ENCODE measurements at regions not wholly inside any gene's neighbourhood (a gene's known extent, or its start where the extent isn't known, plus 50 kb on each side); places are given as distances from the start of the nearest gene placed in this dataset.

- no peak for DNase-seq (ENCODE audit: low read depth)
- no peak overlapping the region for H3K4me3 ChIP-seq (replicated peaks; ENCODE audit: low read depth, low read length)
- no peak for TF ChIP-seq CTCF (IDR thresholded peaks at IDR 0.05; ENCODE audit: low read length, missing control alignments)
These were observed 116.0 kb downstream of the EN1 start for GRCh38 chr2:118731413-118731812.

- no peak for TF ChIP-seq CTCF (IDR thresholded peaks at IDR 0.05; ENCODE audit: low read length, missing control alignments)
- DNase-seq (ENCODE audit: low read depth) = no peak
These were observed 117.0 kb downstream of the EN1 start for GRCh38 chr2:118730405-118730804.

GRCh38 chr2:118729760-118730159 lies 117.7 kb downstream of the EN1 start:
- H3K4me3 ChIP-seq (replicated peaks; ENCODE audit: low read depth, low read length) = no peak overlapping the region
- no peak for TF ChIP-seq CTCF (IDR thresholded peaks at IDR 0.05; ENCODE audit: low read length, missing control alignments)
- no peak for DNase-seq (ENCODE audit: low read depth)

More at GRCh38 chr2:118730405-118730804, 117.0 kb downstream of the EN1 start:
- H3K4me3 ChIP-seq (replicated peaks; ENCODE audit: low read depth, low read length) = no peak overlapping the region

GRCh38 chr2:118728984-118729383 lies 118.5 kb downstream of the EN1 start:
- no peak for TF ChIP-seq CTCF (IDR thresholded peaks at IDR 0.05; ENCODE audit: low read length, missing control alignments)
- no peak for DNase-seq (ENCODE audit: low read depth)

GRCh38 chr2:118726821-118727220 lies 120.6 kb downstream of the EN1 start:
- no peak for DNase-seq (ENCODE audit: low read depth)

More at GRCh38 chr2:118728984-118729383, 118.5 kb downstream of the EN1 start:
- H3K4me3 ChIP-seq (replicated peaks; ENCODE audit: low read depth, low read length) = no peak overlapping the region

GRCh38 chr2:118723394-118723793 lies 124.1 kb downstream of the EN1 start:
- no peak overlapping the region for H3K4me3 ChIP-seq (replicated peaks; ENCODE audit: low read depth, low read length)
- DNase-seq (ENCODE audit: low read depth) = peak; percentile 57
- no peak for TF ChIP-seq CTCF (IDR thresholded peaks at IDR 0.05; ENCODE audit: low read length, missing control alignments)

More at GRCh38 chr2:118726821-118727220, 120.6 kb downstream of the EN1 start:
- TF ChIP-seq CTCF (IDR thresholded peaks at IDR 0.05; ENCODE audit: low read length, missing control alignments) = no peak
- H3K4me3 ChIP-seq (replicated peaks; ENCODE audit: low read depth, low read length) = no peak overlapping the region

- no peak overlapping the region for H3K4me3 ChIP-seq (replicated peaks; ENCODE audit: low read depth, low read length)
- no peak for DNase-seq (ENCODE audit: low read depth)
- no peak for TF ChIP-seq CTCF (IDR thresholded peaks at IDR 0.05; ENCODE audit: low read length, missing control alignments)
These were observed 124.5 kb downstream of the EN1 start for GRCh38 chr2:118722976-118723375.

Data from fibroblast of pulmonary artery (primary cell).